Osteocyte (in vitro differentiated cells): ENCODE measurements at regions not wholly inside any gene's neighbourhood (a gene's known extent, or its start where the extent isn't known, plus 50 kb on each side); places are given as distances from the start of the nearest gene placed in this dataset.

ENCODE experiments used
- DNase-seq: peaks from one replicate; pipeline ENCODE4 v3.0.0; 2021; ENCODE audit warnings: mixed read lengths; ENCODE audit not compliant: unreplicated experiment; ENCODE audit errors: extremely low spot score
- H3K27ac Mint-ChIP-seq: one replicate; pipeline ENCODE4 v1.8.0; 2021; ENCODE audit warnings: mild to moderate bottlenecking, mixed read lengths; ENCODE audit not compliant: unreplicated experiment
- H3K27me3 Mint-ChIP-seq: one replicate; pipeline ENCODE4 v1.8.0; 2021; ENCODE audit warnings: mixed read lengths; ENCODE audit not compliant: unreplicated experiment
- H3K36me3 Mint-ChIP-seq: one replicate; pipeline ENCODE4 v1.8.0; 2021; ENCODE audit warnings: mixed read lengths; ENCODE audit not compliant: unreplicated experiment
- H3K4me1 Mint-ChIP-seq: one replicate; pipeline ENCODE4 v1.8.0; 2021; ENCODE audit warnings: mixed read lengths; ENCODE audit not compliant: unreplicated experiment
- H3K4me3 Mint-ChIP-seq: one replicate; pipeline ENCODE4 v1.8.0; 2021; ENCODE audit warnings: mild to moderate bottlenecking, moderate library complexity, mixed read lengths; ENCODE audit not compliant: unreplicated experiment
- H3K9me3 Mint-ChIP-seq: one replicate; pipeline ENCODE4 v1.8.0; 2021; ENCODE audit warnings: mixed read lengths; ENCODE audit not compliant: unreplicated experiment
- CTCF ChIP-seq: fragments of 200-600 bp; sonication (generic); IDR thresholded peaks from 2 replicates; pipeline ENCODE4 v1.5.0; 2021; ENCODE audit warnings: antibody characterized with exemption, mild to moderate bottlenecking, moderate library complexity

GRCh38 chr2:238785528-238785860 lies 62.4 kb upstream of the TWIST2 start:
- Mint-ChIP-seq H3K4me1 (peaks cover 4% of the 10 kb centered on the region), H3K27ac (no peak overlapping the region), H3K27me3 (peaks cover 23% of the 10 kb centered on the region)

DNA sequence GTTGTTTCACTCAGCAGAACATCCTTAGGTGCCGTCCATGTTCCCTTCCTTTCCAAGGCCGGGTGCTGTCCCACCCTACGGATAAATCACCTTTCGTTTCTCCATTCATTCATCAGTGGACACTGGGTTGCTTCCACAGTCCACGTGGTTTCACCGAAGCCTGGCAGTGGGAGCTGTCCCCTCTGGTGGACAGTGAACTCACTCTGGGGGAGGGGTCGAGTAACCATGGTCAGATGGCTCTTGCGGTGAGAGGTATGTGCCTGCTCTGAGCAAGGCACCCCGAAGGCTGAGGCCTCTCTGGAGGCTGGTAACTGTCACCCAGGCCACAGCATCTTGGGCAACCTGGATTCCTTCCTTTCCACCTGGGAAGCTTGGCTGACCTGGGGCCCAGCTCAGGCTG lies 61.5 kb upstream of the TWIST2 start:
- Mint-ChIP-seq H3K9me3 (peaks cover 4% of the 10 kb centered on the region), H3K36me3 (no peaks in the 10 kb centered on the region), H3K27me3 (peaks cover 29% of the 10 kb centered on the region), H3K4me1 (peaks cover 8% of the 10 kb centered on the region), H3K27ac (no peak overlapping the region), H3K4me3 (no peak overlapping the region)
- DNase-seq = no peak
- TF ChIP-seq CTCF = no peak

More at GRCh38 chr2:238785528-238785860, 62.4 kb upstream of the TWIST2 start:
- Mint-ChIP-seq H3K36me3 (no peaks in the 10 kb centered on the region), H3K9me3 (peaks cover 10% of the 10 kb centered on the region), H3K4me3 (no peak overlapping the region)
- no peak for TF ChIP-seq CTCF
- DNase-seq = no peak

DNA sequence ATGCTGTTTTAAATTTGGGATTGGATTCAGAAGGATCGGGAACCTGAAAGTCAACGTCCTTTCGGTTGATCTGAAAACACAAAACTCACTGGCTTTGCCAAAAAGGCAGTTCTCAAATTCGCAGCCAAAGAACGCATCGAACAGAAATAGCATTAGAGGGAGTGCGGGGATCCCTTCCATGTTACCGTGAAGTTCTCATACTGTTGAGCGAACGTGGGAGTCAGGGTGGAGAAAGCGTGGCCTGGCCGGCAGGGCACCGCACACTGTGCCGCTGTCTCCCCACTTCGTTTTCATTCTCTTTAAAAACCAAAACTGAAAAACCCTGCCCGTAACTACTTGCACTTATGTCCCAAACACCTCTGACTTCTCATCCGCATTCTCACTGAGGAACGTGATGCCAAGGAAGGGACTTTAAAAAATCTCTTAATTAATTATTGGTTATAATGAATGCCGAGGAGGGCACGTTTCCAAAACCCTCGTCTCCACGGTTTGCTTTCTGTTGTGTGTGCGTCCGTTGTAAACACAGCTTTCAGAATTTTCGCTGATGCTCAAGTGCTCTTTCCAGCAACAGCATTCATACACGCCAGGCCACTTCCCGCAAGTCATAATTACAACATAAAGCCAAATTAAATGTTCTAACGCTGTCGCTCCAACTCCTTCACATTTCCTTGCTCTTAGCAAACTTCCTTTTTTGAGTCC lies 60.9 kb upstream of the TWIST2 start:
- peaks cover 3% of the 10 kb centered on the region for H3K9me3 Mint-ChIP-seq
- peaks cover 8% of the 10 kb centered on the region for H3K4me1 Mint-ChIP-seq
- no peaks in the 10 kb centered on the region for H3K36me3 Mint-ChIP-seq
- no peak for DNase-seq
- no peak overlapping the region for H3K27ac Mint-ChIP-seq
- no peak overlapping the region for H3K4me3 Mint-ChIP-seq
- TF ChIP-seq CTCF = no peak
- peaks cover 29% of the 10 kb centered on the region for H3K27me3 Mint-ChIP-seq

DNA sequence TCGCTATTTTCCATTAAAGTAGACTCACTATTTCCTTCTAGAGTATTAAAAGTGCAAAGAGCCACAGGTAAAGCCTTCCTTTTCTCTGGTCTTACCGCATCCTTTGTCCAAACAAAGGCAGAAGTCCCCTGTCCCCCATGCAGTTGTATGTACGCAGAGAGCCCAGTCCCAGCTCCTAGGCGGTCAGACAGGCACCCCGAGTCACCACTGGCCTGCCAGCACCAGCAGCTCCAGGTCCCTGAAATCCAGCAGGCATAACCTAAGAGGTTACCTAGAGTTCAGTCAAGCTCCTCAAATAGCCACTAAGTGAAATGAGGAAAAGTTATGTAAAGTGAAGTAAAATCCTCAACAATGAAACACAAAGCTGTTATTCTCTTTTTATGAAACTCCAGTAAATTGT lies 60.4 kb upstream of the TWIST2 start:
- H3K27ac Mint-ChIP-seq = no peak overlapping the region
- H3K36me3 Mint-ChIP-seq = no peaks in the 10 kb centered on the region
- DNase-seq = no peak
- H3K27me3 Mint-ChIP-seq = peaks cover 31% of the 10 kb centered on the region
- peaks cover 8% of the 10 kb centered on the region for H3K4me1 Mint-ChIP-seq
- H3K4me3 Mint-ChIP-seq = no peak overlapping the region
- no peak for TF ChIP-seq CTCF
- no peaks in the 10 kb centered on the region for H3K9me3 Mint-ChIP-seq

DNA sequence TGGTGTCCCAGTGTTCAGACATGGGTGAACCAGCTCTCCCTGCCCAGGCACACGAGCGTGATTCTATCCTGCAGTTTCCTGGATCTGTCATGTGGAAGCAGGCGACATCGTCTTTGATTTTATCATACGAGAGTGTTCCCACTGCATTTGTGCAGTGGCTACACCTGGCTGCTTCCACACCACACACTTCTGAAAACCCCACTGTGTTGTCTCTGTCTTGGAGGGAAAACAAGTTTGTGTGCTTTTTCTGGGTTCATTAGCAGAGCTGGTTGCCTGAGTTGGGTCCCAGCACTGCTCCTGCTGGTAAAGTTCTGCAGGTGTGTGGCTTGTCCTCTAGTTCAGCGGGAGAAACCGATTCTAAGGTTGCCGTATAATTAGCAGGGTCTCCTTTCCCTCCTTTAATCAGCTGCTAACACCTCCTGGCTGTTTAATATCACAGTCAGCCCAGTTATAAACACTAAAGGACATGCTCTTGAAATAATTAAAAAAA lies 58.5 kb upstream of the TWIST2 start:
- no peak overlapping the region for H3K4me3 Mint-ChIP-seq
- no peak overlapping the region for H3K27ac Mint-ChIP-seq
- peaks cover 8% of the 10 kb centered on the region for H3K4me1 Mint-ChIP-seq
- H3K9me3 Mint-ChIP-seq = no peaks in the 10 kb centered on the region
- H3K27me3 Mint-ChIP-seq = peaks cover 27% of the 10 kb centered on the region
- DNase-seq = no peak
- no peaks in the 10 kb centered on the region for H3K36me3 Mint-ChIP-seq
- no peak for TF ChIP-seq CTCF
